Natural killer cell (primary cell): ENCODE measurements at regions not wholly inside any gene's neighbourhood (a gene's known extent, or its start where the extent isn't known, plus 50 kb on each side); places are given as distances from the start of the nearest gene placed in this dataset.
A peak's percentile ranks its signal among the peaks of the same experiment; 100 is the strongest.
"Not testable (repeated sequence)": the region's sequence is repeated elsewhere in the genome, so short reads cannot be mapped to it uniquely, and the experiment has no call there.

Source experiments
- ATAC-seq, 3 donors: fragments of 150-1000 bp in 2 of 3; fragments of 200-7000 bp in 1 of 3; cut with Tn5 transposase; 1 replicate in 1 of 3; 2 replicates in 2 of 3; pipeline ENCODE4 v1.10.0; 2021; ENCODE audit warnings: mild to moderate bottlenecking in 2 of 3, moderate library complexity in 2 of 3
- DNase-seq, 2 donors: peaks; one replicate each; pipeline versions ENCODE4 v3.0.0 to v3.0.0-alpha.2; 2013 to 2021; ENCODE audit warnings: mixed read lengths in 1 of 2
- H3K27ac ChIP-seq: one replicate; pipeline ENCODE4 v1.5.1; 2013; ENCODE audit warnings: mild to moderate bottlenecking, low read length
- H3K27me3 ChIP-seq: one replicate; pipeline ENCODE4 v1.6.1; 2013; ENCODE audit warnings: low read length; ENCODE audit not compliant: control insufficient read depth, insufficient read depth
- H3K36me3 ChIP-seq: one replicate; pipeline ENCODE4 v1.6.1; 2013; ENCODE audit warnings: low read length; ENCODE audit not compliant: control insufficient read depth, insufficient read depth
- H3K4me1 ChIP-seq: one replicate; pipeline ENCODE4 v1.6.1; 2013; ENCODE audit warnings: low read length; ENCODE audit not compliant: control insufficient read depth, insufficient read depth
- H3K4me3 ChIP-seq: one replicate; pipeline ENCODE4 v1.5.1; 2013; ENCODE audit warnings: low read length
- H3K9me3 ChIP-seq: one replicate; pipeline ENCODE4 v1.6.1; 2013; ENCODE audit warnings: low read length; ENCODE audit not compliant: control insufficient read depth, insufficient read depth
- H3K27ac Mint-ChIP-seq, 2 donors: one replicate each; pipeline ENCODE4 v1.8.0; 2022; ENCODE audit warnings: mild to moderate bottlenecking in 2 of 2, mixed read lengths in 2 of 2, moderate library complexity in 1 of 2
- H3K27me3 Mint-ChIP-seq, 2 donors: one replicate each; pipeline ENCODE4 v1.8.0; 2022; ENCODE audit warnings: low read depth in 2 of 2, mixed read lengths in 2 of 2
- H3K36me3 Mint-ChIP-seq: one replicate; pipeline ENCODE4 v1.8.0; 2022; ENCODE audit warnings: mixed read lengths
- H3K4me1 Mint-ChIP-seq, 2 donors: one replicate each; pipeline ENCODE4 v1.8.0; 2022; ENCODE audit warnings: mixed read lengths in 2 of 2
- H3K4me3 Mint-ChIP-seq: one replicate; pipeline ENCODE4 v1.8.0; 2022; ENCODE audit warnings: mild to moderate bottlenecking, moderate library complexity, mixed read lengths
- H3K9me3 Mint-ChIP-seq, 2 donors: one replicate each; pipeline ENCODE4 v1.8.0; 2022; ENCODE audit warnings: mixed read lengths in 2 of 2
- WGBS: methylation state at CpG from one replicate; pipeline ENCODE4 v1.1.7; 2013; ENCODE audit warnings: missing lambda C conversion rate; ENCODE audit not compliant: insufficient coverage; 5-methylcytosine and 5-hydroxymethylcytosine counted together
- intact Hi-C: fragments of 100-400 bp; cut with micrococcal nuclease; formaldehyde crosslinking; loops from one replicate; pipeline ENCODE4 v1.14.2; 2022

DNA sequence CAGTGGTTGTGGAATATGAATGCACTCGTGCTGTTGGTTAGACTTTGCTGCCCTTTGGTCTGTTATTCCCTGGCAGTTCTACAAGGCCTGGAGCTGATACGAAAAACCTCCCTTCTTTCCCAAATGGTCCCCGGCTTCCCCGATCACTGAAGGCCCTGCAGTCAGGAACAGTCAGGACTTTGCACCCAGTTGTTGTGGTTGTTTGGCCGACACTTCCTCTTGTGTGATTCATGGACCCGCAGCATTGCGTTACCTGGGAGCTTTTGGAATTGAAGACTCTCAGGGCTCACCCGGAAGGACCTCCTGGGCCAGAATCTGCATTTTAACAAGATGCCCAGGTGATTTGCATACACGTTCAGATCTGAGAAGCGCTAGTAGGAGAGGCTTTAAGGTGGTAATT lies 106.8 kb upstream of the ZNF195 start:
- peaks cover 0 to 12% of the 10 kb centered on the region in 2 donors for H3K27me3 Mint-ChIP-seq
- 82% methylated on average over 7 of the region's 10 CpGs for WGBS
- DNase-seq, H3K9me3 ChIP-seq, intact Hi-C loops, H3K27ac Mint-ChIP-seq, H3K27me3 ChIP-seq, H3K4me3 Mint-ChIP-seq, H3K36me3 ChIP-seq, H3K36me3 Mint-ChIP-seq, H3K9me3 Mint-ChIP-seq, H3K27ac ChIP-seq, ATAC-seq, H3K4me1 ChIP-seq, H3K4me1 Mint-ChIP-seq, H3K4me3 ChIP-seq: not testable (repeated sequence)

DNA sequence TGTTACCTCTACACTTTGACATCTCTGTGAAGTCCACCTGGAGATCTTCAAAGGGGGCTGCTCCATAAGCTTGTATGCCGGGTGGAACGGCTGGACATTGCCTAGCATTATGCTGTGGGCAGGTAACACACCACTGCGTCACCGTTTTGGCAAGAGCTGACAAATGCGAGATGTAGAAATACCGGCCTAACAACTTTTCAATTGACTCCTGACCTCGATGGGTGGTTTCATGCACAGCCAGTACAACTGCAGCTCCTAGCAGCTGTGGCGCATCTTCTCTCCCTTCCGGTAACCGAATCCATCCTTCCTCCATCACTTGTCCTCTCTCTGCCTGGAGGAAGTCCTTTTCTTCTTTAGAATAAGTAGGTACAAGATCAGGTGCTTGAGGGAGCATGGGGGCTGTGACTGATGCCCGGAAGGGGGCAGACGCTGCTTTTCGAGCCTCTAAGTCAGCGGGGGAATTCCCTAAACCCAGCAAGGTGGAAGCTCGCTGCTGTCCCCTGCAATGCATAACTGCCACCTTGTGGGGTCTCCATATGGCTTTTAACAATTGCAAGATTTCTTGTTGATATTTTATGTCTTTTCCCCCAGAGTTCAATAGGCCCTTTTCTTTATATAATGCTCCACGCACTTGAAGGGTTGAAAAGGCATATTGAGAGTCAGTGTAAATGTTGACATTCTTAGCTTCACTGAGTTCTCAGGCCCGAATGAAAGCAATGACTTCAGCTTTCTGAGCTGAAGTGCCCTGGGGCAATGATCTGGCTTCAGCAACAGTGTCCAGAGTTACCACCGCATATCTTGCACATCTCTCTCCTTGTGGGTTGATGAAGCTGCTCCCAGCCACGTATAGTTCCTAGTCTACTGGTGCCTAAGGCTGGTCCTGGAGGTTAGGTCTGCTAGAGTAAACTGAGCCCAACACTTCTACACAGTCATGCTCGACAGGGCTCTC lies 98.3 kb upstream of the ZNF195 start:
- 79% methylated on average over 12 of the region's 20 CpGs for WGBS
- H3K9me3 Mint-ChIP-seq, H3K4me1 ChIP-seq, H3K36me3 ChIP-seq, H3K27me3 ChIP-seq, H3K36me3 Mint-ChIP-seq, H3K4me1 Mint-ChIP-seq, intact Hi-C loops, H3K27ac Mint-ChIP-seq, H3K9me3 ChIP-seq, H3K4me3 ChIP-seq, H3K27ac ChIP-seq, ATAC-seq, H3K27me3 Mint-ChIP-seq, H3K4me3 Mint-ChIP-seq: not testable (repeated sequence)
- DNase-seq, result peak in 1 of 2 donors; percentile 10

DNA sequence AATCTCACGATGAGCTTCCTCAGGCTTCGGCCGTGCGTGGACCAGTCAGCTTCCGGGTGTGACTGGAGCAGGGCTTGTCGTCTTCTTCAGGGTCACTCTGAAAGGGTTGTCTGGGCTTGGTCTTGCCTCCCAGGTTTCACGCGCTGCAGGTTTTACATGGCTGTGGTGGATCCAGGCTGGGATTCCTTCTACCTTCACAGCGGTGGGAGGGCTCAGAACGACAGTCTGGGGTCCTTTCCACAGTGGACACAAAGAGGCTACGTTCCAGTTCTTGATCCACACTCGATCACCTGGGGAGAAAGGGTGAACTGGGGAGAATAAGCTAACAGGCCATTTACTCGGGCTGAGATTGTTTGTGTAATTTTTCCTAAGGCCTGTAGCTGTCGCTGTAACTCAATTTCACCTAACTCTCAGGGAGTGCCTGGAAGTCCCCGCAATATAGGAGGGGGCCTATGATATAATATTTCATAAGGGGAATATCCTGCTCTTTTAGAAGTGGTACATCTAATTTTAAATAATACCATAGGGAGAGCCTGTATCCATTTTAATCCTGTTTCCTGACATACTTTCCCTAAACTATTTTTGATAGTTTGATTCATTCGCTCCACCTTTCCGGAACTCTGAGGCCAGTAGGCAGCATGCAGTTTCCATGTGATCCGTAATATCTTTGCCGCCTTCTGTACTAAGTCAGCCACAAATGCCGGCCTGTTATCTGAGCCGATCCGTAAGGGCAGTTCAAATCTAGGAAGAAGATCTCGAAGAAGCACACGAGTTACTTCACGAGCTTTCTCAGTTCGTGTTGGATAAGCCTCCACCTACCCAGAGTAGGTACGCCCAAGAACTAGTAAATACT lies 97.4 kb upstream of the ZNF195 start:
- H3K36me3 Mint-ChIP-seq, H3K27me3 ChIP-seq, H3K4me1 Mint-ChIP-seq, DNase-seq, intact Hi-C loops, H3K27me3 Mint-ChIP-seq, H3K9me3 ChIP-seq, ATAC-seq, H3K27ac ChIP-seq, H3K9me3 Mint-ChIP-seq, H3K4me1 ChIP-seq, H3K4me3 Mint-ChIP-seq, H3K4me3 ChIP-seq, H3K36me3 ChIP-seq, H3K27ac Mint-ChIP-seq: not testable (repeated sequence)
- 82% methylated on average over 19 of the region's 27 CpGs for WGBS

DNA sequence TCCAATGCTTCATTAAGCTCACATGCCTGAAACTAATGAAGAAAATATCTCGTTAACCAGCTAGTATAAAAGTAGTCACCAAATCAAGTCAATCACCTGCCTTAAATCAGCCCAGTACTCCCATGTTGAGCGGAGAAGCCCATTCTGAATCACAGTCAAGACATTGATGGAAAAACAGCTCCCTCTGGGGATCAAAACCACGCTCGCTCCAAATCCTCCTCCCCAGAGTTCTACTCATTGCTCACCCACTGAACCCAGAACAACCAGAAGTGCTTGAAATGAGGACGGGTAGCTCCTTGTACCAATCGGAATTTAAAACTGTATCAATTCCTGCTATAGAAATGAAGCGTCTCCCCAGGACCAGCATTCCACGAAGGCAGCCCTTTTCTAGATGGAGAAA lies 90.0 kb upstream of the ZNF195 start:
- WGBS, result 82% methylated on average over 7 of the region's 8 CpGs
- ATAC-seq, H3K27me3 ChIP-seq, H3K9me3 Mint-ChIP-seq, DNase-seq, H3K27ac ChIP-seq, H3K36me3 ChIP-seq, H3K4me3 Mint-ChIP-seq, H3K4me1 ChIP-seq, H3K36me3 Mint-ChIP-seq, intact Hi-C loops, H3K9me3 ChIP-seq, H3K27ac Mint-ChIP-seq, H3K4me1 Mint-ChIP-seq, H3K4me3 ChIP-seq: not testable (repeated sequence)
- H3K27me3 Mint-ChIP-seq, result peaks cover 7 to 15% of the 10 kb centered on the region in 2 donors

DNA sequence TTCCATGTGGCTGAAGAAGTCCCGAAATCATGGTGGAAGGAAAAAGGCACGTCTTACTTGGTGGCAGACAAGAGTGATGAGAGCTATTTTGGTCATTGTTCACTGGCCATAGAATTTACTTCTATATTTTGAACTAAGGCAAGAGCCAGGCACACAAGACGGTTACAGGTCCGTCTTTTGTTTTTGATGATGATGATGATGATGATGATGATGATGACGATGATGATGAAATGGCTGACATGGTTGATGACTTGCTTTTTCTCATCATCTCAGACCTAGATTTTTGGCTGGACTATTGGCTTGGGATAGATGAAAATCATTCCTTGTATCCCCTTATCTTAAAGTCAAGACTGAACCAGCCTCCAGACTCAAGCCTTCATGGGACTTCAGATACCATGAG lies 88.7 kb upstream of the ZNF195 start:
- H3K27me3 Mint-ChIP-seq, H3K9me3 Mint-ChIP-seq, H3K27ac ChIP-seq, H3K4me1 Mint-ChIP-seq, H3K27me3 ChIP-seq, H3K36me3 ChIP-seq, H3K36me3 Mint-ChIP-seq, DNase-seq, H3K9me3 ChIP-seq, H3K27ac Mint-ChIP-seq, H3K4me3 ChIP-seq, H3K4me1 ChIP-seq, ATAC-seq, intact Hi-C loops, H3K4me3 Mint-ChIP-seq: not testable (repeated sequence)
- 58% methylated on average over 5 of the region's 5 CpGs for WGBS

DNA sequence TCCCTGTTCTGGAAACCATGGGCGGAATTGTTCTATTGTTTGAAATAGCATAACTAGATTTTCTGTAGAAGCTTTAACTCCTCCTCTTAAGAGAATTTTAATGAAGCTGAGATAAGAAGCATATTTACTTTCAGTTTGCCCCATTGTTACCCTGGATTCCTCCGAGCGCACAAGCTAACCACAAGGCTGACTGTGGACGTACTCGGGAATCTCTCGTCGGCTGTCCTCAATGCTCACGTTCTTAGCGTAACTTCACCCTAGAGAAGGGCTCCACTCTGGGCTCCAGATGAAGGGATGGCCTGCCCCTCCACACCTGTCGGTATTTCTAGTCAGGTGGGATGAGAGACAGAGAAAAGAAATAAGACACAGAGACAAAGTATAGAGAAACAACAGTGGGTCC lies 76.7 kb upstream of the ZNF195 start:
- H3K4me1 ChIP-seq, H3K4me3 ChIP-seq, H3K36me3 ChIP-seq, H3K27ac Mint-ChIP-seq, H3K9me3 Mint-ChIP-seq, H3K27me3 ChIP-seq, ATAC-seq, H3K27ac ChIP-seq, H3K9me3 ChIP-seq, H3K36me3 Mint-ChIP-seq: not testable (repeated sequence)
- intact Hi-C loops, result loop anchor here (10.0 kb wide), 1 partner anchor 129 kb away; no protein-coding TSS in a partner anchor
- Mint-ChIP-seq H3K27me3 (peaks cover 24 to 31% of the 10 kb centered on the region in 2 donors), H3K4me1 (peaks cover 16 to 17% of the 10 kb centered on the region in 2 donors), H3K4me3 (peak overlapping the region; percentile 61)
- 21% methylated on average over 9 of the region's 10 CpGs for WGBS
- peak in 1 of 2 donors; percentile 19 for DNase-seq
